Ascending aorta (tissue), 2 donors: ENCODE measurements at regions not wholly inside any gene's neighbourhood (a gene's known extent, or its start where the extent isn't known, plus 50 kb on each side); places are given as distances from the start of the nearest gene placed in this dataset.

Source experiments
- DNase-seq, 2 donors: peaks; one replicate each; pipeline ENCODE4 v3.0.0-alpha.2; 2019; ENCODE audit warnings: low spot score in 2 of 2
- H3K27ac ChIP-seq, 2 donors: fragments of 200-600 bp; sonication (generic); one replicate each; pipeline ENCODE4 v1.5.1; 2016 to 2017; ENCODE audit warnings: mild to moderate bottlenecking in 1 of 2
- H3K27me3 ChIP-seq: fragments of 200-600 bp; sonication (generic); one replicate; pipeline ENCODE4 v1.5.1; 2017
- H3K36me3 ChIP-seq, 2 donors: fragments of 200-600 bp; sonication (generic); one replicate each; pipeline ENCODE4 v1.5.1; 2016
- H3K4me1 ChIP-seq, 2 donors: fragments of 200-600 bp; sonication (generic); one replicate each; pipeline ENCODE4 v1.5.1; 2016 to 2017; ENCODE audit warnings: mild to moderate bottlenecking in 1 of 2
- H3K4me3 ChIP-seq, 2 donors: fragments of 200-600 bp; sonication (generic); one replicate each; pipeline ENCODE4 v1.5.1; 2016 to 2017; ENCODE audit warnings: mild to moderate bottlenecking in 1 of 2
- H3K9me3 ChIP-seq, 2 donors: fragments of 200-600 bp; sonication (generic); one replicate each; pipeline ENCODE4 v1.5.1; 2016
- intact Hi-C: fragments of 100-400 bp; cut with DNase I; formaldehyde crosslinking; loops from one replicate; pipeline ENCODE4 v1.15.1; 2023
- TF ChIP-seq, protein P1 (sequence below), 3 experiments: fragments of 200-600 bp in 2 of 3; fragments of 450-650 bp in 1 of 3; sonication (generic) in 2 of 3; IDR thresholded peaks; one replicate each; pipeline ENCODE4 v1.5.1; 2016 to 2019; ENCODE audit warnings: antibody characterized with exemption in 3 of 3, mild to moderate bottlenecking in 1 of 3, moderate library complexity in 1 of 3

DNA sequence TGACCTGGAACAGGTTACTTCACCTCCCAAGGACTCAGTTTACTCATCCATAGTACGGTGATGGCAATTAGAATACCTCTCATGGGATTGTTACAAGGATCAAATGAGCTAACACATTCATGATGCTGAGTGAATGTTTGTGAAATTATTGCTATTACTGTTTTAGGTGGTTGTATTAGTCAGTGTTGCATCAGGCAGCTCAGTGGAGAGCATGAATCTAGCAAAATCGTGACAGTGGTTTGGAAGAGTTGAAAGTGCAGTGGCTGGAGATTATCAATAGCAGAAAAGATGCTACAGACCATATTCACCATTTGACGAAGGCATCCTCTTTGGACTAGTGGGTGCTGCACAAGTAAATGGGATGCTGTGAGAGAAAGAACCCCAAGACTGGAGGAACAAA lies 50.4 kb upstream of the CTNNBL1 start:
- TF ChIP-seq, protein P1, sequence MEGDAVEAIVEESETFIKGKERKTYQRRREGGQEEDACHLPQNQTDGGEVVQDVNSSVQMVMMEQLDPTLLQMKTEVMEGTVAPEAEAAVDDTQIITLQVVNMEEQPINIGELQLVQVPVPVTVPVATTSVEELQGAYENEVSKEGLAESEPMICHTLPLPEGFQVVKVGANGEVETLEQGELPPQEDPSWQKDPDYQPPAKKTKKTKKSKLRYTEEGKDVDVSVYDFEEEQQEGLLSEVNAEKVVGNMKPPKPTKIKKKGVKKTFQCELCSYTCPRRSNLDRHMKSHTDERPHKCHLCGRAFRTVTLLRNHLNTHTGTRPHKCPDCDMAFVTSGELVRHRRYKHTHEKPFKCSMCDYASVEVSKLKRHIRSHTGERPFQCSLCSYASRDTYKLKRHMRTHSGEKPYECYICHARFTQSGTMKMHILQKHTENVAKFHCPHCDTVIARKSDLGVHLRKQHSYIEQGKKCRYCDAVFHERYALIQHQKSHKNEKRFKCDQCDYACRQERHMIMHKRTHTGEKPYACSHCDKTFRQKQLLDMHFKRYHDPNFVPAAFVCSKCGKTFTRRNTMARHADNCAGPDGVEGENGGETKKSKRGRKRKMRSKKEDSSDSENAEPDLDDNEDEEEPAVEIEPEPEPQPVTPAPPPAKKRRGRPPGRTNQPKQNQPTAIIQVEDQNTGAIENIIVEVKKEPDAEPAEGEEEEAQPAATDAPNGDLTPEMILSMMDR (IDR thresholded peaks at IDR 0.05), result no peak
- DNase-seq, result no peak
- no peaks in the 10 kb centered on the region for H3K36me3 ChIP-seq
- H3K4me1 ChIP-seq, result no peaks in the 10 kb centered on the region
- no peaks in the 10 kb centered on the region for H3K9me3 ChIP-seq
- H3K27me3 ChIP-seq, result no peaks in the 10 kb centered on the region
- intact Hi-C loops, result no loop called here
- H3K4me3 ChIP-seq, result no peak overlapping the region
- H3K27ac ChIP-seq, result no peak overlapping the region

DNA sequence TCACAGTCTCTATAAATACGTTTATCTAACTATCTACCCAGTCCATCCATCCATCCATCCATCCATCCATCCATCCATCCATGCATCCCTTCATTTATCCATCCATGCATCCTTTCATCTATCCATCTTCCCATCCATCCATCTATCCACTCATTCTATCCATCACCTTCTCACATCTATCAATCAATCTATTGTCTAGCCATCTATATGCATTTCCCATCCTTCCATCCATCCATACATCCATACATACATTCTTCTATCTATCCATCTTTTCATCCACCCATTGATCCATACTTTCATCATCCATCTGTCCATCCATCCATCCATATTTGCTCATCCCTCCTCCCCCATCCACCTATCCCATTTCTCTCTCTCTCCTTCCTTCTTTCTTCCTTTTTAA lies 51.6 kb upstream of the CTNNBL1 start:
- no peak overlapping the region for H3K27ac ChIP-seq
- intact Hi-C loops, result no loop called here
- no peaks in the 10 kb centered on the region for H3K4me1 ChIP-seq
- TF ChIP-seq, protein P1 (IDR thresholded peaks at IDR 0.05), result no peak
- no peaks in the 10 kb centered on the region for H3K36me3 ChIP-seq
- H3K4me3 ChIP-seq, result no peak overlapping the region
- no peak for DNase-seq
- no peaks in the 10 kb centered on the region for H3K9me3 ChIP-seq
- H3K27me3 ChIP-seq, result no peaks in the 10 kb centered on the region

DNA sequence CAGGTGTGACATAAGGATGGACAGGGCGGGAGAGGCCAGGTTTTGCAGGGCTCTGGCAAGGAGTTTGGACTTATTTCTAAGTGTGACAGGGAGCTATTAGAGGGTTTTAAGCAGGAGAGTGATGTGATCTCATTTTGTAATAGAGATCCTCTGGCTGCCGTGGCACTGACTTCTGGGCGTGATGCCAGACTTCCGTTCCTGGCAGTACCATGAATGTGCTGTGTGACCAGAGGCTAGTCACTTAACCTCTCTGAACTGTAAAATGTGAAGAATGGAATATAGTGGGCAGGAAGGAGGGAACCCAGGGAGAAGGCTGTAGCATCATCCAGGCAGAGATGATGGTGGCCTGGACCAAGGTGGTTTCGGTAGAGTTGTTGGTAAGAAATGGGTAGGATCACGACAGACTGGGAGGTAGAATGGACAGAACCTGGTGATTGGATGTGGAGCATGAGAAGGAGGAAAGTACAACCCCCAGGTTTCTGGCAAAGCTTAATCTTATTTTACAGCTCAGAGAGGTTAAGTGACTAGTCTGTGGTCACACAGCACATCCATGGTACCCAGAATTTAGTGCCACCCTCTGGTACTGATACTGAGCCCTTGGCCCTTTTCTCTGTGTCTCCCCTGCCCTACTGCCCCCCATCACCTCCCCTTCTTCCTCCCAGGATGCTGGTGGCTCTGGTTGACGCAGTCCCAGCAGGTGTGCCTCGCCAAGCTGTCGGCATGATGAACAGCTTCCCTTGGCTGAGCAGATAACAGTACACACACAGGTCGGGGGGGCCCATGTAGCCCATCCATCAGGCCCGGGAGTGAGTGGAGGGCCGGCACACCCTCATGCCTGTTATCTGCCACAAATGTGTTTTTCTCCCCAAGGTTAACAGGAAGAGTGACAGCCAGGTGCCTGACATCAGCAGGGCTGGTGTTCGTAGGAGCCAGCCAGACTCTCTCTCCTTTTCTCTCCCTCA lies 52.9 kb upstream of the CTNNBL1 start:
- H3K4me3 ChIP-seq, result no peak overlapping the region
- intact Hi-C loops, result no loop called here
- no peaks in the 10 kb centered on the region for H3K27me3 ChIP-seq
- no peaks in the 10 kb centered on the region for H3K4me1 ChIP-seq
- H3K9me3 ChIP-seq, result peaks cover 0 to 1% of the 10 kb centered on the region in 2 donors
- no peak overlapping the region for H3K27ac ChIP-seq
- H3K36me3 ChIP-seq, result no peaks in the 10 kb centered on the region
- TF ChIP-seq, protein P1 (IDR thresholded peaks at IDR 0.05), result no peak
- no peak for DNase-seq

GRCh38 chr20:37638527-37638926 lies 55.3 kb upstream of the CTNNBL1 start:
- Histone ChIP-seq H3K36me3 (no peaks in the 10 kb centered on the region), H3K4me3 (no peak overlapping the region), H3K9me3 (peaks cover 0 to 11% of the 10 kb centered on the region in 2 donors), H3K27me3 (no peaks in the 10 kb centered on the region), H3K27ac (no peak overlapping the region), H3K4me1 (no peaks in the 10 kb centered on the region)
- DNase-seq, result no peak
- TF ChIP-seq, protein P1 (IDR thresholded peaks at IDR 0.05), result no peak
- intact Hi-C loops, result no loop called here

DNA sequence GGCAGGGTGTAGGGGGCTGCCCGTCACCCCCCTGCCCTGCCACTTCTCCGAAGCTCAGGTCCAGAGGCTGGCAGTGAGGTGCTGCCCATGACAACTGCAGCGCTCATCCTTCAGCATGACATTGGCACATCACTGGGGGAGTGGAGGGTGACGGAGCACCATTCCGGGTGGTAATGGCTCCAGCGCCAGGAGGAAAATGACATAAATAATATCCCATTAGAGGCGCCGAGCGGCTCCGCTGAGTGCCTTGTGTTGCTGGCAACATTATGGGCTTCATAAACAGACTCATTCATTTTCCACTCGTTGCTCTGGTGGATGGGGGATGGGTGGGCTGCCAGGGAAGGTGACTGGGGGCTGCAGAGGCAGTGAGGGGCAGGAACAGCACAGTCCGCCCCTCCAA lies 56.9 kb upstream of the CTNNBL1 start:
- H3K27ac ChIP-seq, result no peak overlapping the region
- H3K4me1 ChIP-seq, result no peaks in the 10 kb centered on the region
- no peak overlapping the region for H3K4me3 ChIP-seq
- no peaks in the 10 kb centered on the region for H3K36me3 ChIP-seq
- H3K9me3 ChIP-seq, result peaks cover 0 to 11% of the 10 kb centered on the region in 2 donors
- intact Hi-C loops, result no loop called here
- no peak for DNase-seq
- TF ChIP-seq, protein P1 (IDR thresholded peaks at IDR 0.05), result no peak
- no peaks in the 10 kb centered on the region for H3K27me3 ChIP-seq
